NCI-H345 (cell line): ENCODE measurements at regions not wholly inside any gene's neighbourhood (a gene's known extent, or its start where the extent isn't known, plus 50 kb on each side); places are given as distances from the start of the nearest gene placed in this dataset.
"Not testable (repeated sequence)": the region's sequence is repeated elsewhere in the genome, so short reads cannot be mapped to it uniquely, and the experiment has no call there.

Experiments
- DNase-seq: peaks from one replicate; lab custom pipeline; 2025; lab: John Stamatoyannopoulos, UW

DNA sequence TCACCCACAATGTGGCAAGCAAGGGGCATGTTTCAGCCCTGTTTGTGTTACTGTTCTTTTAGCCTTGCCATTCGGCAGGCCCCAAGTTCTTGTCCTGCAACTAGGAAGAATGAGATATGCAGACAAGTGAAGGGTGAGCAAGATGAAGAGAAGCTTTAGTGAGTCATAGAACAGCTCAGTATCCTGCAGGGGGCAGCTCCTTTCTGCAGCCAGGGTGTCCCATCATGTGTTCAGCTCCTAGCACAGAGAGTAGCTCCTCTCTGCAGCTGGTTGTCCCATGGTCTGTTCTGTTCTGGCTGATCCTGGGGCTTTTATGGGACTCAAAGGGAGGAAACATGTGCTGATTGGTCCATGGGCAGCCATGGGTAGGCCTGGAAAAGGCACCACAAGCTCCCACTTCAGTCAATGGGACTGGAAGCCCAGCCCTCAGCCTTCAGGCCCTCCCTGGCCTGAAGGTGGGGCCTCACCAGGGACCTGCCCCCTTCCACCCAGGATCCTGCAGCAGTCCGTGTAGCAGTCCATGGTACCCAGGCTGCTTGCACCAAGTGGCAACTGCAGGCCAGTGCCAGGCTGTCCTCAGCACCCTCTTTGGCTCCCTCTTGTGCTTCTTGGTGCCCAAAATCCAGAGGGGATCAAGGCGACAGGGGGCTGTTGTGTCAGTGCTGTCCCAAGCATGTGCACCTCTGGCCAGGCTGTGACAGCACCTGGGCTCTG lies 326.4 kb downstream of the NR4A2 start:
- no peak for DNase-seq

DNA sequence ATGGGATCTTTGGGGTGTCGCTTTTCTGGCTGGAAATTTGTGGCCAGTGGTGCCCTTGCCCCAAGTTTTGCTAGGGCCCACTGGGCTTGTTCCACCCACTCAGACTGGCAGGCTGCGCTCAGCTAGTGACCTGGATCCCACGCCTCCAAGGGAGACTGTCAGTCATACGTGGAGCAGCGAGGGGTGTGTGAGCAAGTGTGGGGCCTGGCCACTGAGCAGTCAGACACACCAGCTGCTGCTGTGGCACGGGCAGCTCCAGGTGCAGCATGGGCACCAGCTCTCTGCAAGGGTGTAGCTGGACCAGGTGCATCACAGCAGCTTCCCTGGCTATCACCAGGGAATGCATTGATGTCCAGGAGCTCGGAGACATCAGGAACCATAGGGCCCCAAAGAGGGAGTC lies 327.0 kb downstream of the NR4A2 start:
- no peak for DNase-seq

DNA sequence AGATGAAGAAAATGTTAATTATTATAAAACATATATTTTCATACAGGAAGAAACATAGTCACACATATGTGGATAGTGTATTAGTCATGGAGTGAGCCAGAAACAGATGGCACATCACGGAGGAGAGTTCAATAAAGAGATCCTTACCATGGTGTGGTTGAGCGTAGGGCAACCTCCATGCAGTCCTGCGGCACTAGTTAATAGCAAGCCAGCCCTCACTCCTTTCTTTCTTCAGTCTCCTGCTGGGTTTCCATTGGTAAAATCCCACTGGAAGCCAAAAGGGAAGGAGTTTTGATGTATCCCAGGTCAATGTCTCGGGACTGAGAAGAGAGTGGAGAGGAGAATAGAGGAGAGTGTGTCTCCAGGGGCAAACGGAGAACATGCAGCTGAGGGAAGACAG lies 328.1 kb downstream of the NR4A2 start:
- no peak for DNase-seq

- DNase-seq: no peak
Measured at GRCh38 chr2:156003780-156004179, 328.7 kb downstream of the NR4A2 start.

- no peak for DNase-seq
Measured at GRCh38 chr2:156001851-156002250, 330.7 kb downstream of the NR4A2 start.

DNA sequence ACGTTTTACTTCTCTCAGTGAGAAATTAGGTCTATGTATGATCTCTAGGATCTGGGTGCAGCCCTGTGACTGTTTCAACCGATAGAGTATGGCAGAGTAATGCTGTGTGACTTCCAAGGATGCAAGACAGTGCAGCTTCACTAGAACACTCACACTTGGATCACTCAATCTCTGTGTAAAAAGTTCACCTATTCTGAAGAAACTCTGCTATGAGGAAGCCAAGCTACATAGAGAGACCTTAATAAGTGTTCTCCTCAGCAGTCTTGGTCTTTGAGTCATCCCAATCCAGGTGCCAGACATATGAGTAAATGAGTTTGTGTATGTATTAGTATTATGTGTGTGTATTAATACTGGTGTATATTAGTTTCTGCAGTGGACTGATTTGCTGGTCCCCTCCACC lies 335.0 kb downstream of the NR4A2 start:
- DNase-seq: no peak

- DNase-seq: no peak
Measured at GRCh38 chr2:155994315-155994714, 338.2 kb downstream of the NR4A2 start.

GRCh38 chr2:155983845-155984244 lies 348.7 kb downstream of the NR4A2 start:
- DNase-seq: no peak

DNA sequence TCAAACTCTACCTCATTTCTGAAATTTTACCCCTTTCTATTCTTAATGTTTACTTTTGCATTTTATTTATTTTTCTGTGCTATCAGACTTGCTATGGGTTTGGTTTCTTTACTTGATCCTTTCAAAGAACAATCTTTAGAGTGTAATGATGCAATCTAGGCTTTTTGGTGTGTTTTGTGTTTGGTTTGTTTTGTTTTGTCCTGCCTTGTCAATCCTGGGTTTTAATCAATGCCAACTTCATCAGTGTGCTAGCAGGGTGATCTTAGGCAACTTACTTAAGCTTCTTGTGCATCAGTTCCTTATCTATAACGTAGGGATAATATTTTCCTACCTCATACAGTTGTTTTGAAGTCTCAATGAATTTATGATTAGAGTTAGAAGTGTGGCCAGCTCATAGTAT lies 350.4 kb downstream of the NR4A2 start:
- no peak for DNase-seq

DNA sequence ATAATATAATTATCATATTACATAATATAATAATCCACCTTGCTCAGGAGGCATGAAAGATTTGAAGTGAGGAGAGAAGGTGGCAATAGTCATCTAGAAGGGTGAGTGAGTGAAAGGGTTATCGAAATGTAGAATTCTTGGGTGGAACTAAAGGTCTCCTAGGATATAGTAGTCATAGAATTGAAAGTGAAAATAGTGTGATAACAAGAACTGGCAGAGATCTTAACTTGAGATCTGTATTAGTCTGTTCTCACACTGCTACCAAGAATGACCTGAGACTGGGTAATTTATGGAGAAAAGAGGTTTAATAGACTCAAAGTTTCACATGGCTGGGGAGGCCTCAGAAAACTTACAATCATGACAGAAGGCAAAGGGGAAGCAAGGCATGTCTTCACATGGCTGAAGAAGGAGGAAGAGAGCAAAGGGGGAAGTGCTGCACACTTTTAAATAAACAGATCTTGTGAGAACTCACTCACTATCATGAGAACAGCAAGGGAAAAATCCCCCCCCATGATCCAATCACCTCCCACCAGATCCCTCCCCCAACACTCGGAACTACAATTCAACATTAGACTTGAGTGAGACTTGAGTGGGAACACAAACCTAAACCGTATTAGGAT lies 351.5 kb downstream of the NR4A2 start:
- no peak for DNase-seq

GRCh38 chr2:155975734-155976133 lies 356.8 kb downstream of the NR4A2 start:
- no peak for DNase-seq

GRCh38 chr2:155972916-155973315 lies 359.6 kb downstream of the NR4A2 start:
- DNase-seq: no peak

- DNase-seq: not testable (repeated sequence)
Measured at GRCh38 chr2:155966064-155966471, 366.5 kb downstream of the NR4A2 start.

- DNase-seq: no peak
Measured at GRCh38 chr2:155965415-155966063, 367.0 kb downstream of the NR4A2 start.

DNA sequence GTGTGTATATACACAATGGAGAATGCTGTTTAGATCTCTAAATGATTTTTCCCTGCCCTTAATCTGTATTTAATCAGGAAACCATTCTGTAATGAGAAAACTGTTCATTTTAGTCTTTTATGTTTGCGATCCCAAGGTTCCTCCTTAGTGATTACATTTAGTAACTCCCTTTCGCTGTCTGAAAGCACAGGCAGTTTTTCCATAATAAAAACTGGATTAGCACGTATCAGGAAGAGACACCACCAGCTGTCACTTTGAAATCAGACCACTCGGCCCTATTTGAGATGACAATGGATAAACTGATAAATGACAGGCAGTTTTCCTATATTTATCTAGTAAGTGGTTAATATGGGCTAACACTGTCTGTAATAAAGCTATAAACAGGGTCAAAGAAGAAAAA lies 370.9 kb downstream of the NR4A2 start:
- DNase-seq: no peak

GRCh38 chr2:155958834-155959233 lies 373.7 kb downstream of the NR4A2 start:
- no peak for DNase-seq

DNA sequence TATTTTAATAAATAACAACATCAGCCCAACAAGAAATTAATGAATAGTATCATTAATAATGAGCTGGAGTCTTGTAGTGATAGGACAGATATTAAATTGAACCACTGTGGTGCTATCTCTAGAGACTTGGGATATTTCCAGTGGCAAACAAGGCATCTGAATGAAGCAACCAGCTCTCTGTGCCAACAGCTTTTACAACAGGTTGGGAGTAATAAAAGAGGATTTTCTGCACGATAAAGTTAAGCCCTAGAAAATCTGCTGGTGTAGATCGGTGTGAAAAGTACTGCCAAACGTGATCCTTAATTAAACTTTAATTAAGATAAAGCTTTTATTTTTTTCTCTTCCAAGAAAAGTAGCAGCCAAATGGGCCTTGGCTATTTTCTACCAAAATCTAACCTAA lies 385.5 kb downstream of the NR4A2 start:
- no peak for DNase-seq

GRCh38 chr2:155944218-155944617 lies 388.3 kb downstream of the NR4A2 start:
- no peak for DNase-seq

DNA sequence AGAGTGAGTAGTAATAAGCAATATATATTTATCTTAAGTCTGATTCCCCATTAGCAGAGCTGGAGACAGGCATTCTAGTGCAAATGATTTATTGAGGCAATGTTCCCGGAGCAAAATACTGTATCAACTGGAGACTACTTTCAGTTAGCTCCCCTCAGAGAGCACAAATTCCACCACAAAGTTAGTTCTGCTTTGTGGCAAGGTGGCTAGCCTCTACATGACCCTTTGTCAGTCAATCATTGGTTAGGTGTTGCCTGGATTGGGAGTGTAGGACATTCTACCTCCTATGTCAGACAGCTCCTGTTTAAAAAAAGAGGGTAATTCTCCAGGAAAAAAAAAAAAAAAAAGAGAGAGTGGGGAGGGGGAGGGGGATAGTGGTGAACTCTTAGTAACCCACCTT lies 402.2 kb downstream of the NR4A2 start:
- DNase-seq: no peak

DNA sequence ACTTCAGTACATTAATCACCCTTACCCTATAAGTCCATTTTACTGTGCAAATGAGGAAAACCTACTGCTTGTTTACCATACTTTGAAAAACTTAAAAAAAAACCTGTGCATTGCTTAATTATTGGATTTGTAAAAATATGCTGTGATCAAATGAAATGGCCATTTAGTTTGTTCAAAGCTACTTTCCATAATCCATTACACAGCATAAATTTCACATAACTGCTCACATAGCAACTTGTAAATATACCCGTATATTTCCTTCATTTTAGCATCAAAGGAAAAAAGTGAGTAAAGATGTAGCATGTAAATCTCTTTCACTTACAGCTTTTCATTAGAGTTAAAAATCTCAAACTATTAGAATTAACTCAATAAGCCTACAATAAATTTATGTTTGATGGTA lies 415.1 kb downstream of the NR4A2 start:
- no peak for DNase-seq

- DNase-seq: no peak
Measured at GRCh38 chr2:155913356-155913755, 419.2 kb downstream of the NR4A2 start.

DNA sequence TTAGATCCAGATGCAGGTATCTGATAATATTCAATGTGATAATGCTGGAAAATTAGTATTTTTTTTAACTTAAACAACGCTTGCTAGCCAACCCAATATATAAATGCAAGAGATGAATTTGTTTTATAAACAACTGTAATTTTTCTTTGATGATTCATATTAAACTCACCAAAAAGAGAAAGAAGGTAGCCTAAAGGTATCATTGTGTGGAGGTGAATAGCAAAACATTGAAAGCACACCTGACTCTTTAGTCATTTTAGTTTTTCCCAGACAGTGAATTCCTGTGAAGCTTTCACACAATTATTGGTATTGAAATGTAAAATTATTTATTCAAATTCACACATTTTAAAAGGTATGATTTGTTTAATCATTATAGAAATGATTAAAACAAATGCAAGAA lies 424.0 kb downstream of the NR4A2 start:
- no peak for DNase-seq

GRCh38 chr2:155907211-155907610 lies 425.3 kb downstream of the NR4A2 start:
- DNase-seq: no peak

- DNase-seq: no peak
Measured at GRCh38 chr2:155905657-155906056, 426.9 kb downstream of the NR4A2 start.
